ENCODE measurements at regions not wholly inside any gene's neighbourhood (a gene's known extent, or its start where the extent isn't known, plus 50 kb on each side); places are given as distances from the start of the nearest gene placed in this dataset.
"Not testable (repeated sequence)": the region's sequence is repeated elsewhere in the genome, so short reads cannot be mapped to it uniquely, and the experiment has no call there.

GRCh38 chr5:167833456-167833855 is 458.0 kb upstream of the WWC1 start:
- DNase-seq (ENCODE audit: low read depth, low spot score) = no peak
- in situ Hi-C loops (cut with HindIII; ENCODE audit: low pct_unique_long_range_greater_than_20kb, low sequenced_read_pairs) = no loop called here

GRCh38 chr5:167835146-167835545 is 456.3 kb upstream of the WWC1 start:
- in situ Hi-C loops (cut with HindIII; ENCODE audit: low pct_unique_long_range_greater_than_20kb, low sequenced_read_pairs) = no loop called here
- no peak for DNase-seq (ENCODE audit: low read depth, low spot score)

GRCh38 chr5:167837127-167837526 is 454.3 kb upstream of the WWC1 start:
- in situ Hi-C loops (cut with HindIII; ENCODE audit: low pct_unique_long_range_greater_than_20kb, low sequenced_read_pairs) = no loop called here

DNA sequence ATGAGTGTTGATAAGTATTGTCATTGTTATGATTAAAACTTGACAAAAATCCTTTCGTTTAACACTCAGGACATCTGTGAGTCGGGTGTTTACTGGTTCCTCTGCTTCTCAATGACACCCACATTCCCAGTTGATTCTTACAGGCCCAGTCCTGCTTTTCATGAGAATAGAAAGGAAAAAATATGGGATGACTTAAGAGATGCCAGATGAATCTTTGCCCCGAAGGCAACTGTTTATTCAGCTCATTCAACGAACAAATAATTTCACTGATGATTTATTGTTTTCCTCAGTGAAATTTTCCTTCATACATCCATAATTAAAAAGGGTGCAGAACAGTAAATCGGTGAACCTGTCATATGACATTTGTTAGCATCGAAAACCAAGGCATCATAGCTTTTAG is 452.4 kb upstream of the WWC1 start:
- in situ Hi-C loops (cut with HindIII; ENCODE audit: low pct_unique_long_range_greater_than_20kb, low sequenced_read_pairs) = no loop called here
- DNase-seq (ENCODE audit: low read depth, low spot score) = no peak

More at GRCh38 chr5:167837127-167837526, 454.3 kb upstream of the WWC1 start:
- DNase-seq (ENCODE audit: low read depth, low spot score) = no peak

DNA sequence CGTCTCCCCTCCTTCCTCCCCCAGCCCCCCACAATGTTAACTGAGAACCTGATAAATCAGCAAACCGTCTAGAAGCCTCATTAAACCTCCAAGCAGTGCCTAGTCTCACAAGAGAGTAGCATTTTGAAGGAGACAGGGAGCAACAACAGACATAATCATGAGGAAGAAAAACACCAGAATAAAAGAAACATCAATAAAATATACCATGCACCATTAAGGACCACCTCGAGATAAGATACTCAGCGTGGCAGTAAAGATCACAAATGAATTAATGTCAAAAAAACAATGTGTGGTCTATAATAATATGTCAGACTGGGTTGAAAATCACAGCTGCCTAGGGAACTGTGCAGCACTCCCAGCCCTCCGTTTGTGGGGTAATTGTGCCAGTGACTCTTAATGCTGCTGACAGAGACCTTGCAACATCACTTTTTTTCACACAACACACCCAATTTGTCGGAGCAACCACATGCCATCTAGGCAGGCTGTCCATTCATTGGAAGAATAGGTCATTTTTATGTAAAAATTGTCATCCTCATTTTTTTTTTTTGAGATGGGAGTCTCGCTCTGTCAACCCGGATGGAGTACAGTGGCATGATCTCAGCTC is 450.8 kb upstream of the WWC1 start:
- DNase-seq (ENCODE audit: low read depth, low spot score) = no peak
- in situ Hi-C loops (cut with HindIII; ENCODE audit: low pct_unique_long_range_greater_than_20kb, low sequenced_read_pairs) = no loop called here

DNA sequence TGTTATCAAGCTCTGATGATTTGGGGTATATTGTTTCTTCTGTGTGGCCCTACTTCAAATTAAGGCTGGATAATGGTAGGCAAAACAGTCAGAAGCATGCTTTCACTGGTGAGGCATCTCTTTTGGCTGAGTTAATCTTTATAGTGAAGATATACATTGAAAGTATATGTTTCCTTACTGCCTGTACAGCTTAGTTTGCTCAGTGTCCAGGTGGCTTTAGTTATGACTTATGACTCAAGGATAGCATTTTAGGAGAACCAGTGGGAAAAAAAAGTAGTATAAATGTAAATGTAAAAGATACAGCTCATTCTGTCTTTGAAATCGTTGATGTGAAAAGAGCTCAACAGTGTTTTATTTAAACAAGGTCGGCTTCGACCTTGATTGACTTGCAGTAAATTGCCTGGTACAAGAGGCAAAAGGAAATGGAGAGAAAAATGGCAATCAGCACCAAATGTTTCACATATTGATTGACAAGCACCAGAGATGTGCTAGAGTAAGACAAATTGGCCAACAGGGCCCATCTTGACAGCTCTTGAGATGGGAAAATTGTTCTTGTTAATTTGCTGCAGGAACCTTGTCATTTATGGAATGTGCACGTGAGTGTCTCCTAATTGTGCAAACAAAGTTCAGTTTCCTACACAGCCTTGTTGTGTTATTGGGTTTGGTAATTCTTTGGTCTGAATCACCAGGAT is 447.4 kb upstream of the WWC1 start:
- in situ Hi-C loops (cut with HindIII; ENCODE audit: low pct_unique_long_range_greater_than_20kb, low sequenced_read_pairs) = no loop called here
- DNase-seq (ENCODE audit: low read depth, low spot score) = no peak

GRCh38 chr5:167845952-167846351 is 445.5 kb upstream of the WWC1 start:
- in situ Hi-C loops (cut with HindIII; ENCODE audit: low pct_unique_long_range_greater_than_20kb, low sequenced_read_pairs) = no loop called here
- no peak for DNase-seq (ENCODE audit: low read depth, low spot score)

DNA sequence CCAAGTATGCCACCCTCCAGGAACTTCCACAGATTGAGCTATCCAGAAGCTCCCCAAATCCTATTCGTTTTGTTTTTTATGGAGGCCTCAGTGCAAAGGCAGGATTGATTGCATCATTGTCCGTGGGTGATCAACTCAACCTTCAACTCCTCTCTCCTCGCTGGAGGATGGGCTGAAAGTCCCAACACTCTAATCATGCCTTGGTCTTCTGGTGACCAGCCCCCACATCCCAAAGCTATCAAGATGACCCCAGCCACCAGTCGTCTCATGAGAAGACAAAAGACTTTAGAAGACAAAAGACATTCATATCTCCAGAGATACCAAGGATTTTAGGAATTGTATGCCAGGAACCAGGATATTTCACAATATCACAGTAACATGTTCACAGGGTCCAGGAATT is 441.6 kb upstream of the WWC1 start:
- in situ Hi-C loops (cut with HindIII; ENCODE audit: low pct_unique_long_range_greater_than_20kb, low sequenced_read_pairs) = no loop called here
- DNase-seq (ENCODE audit: low read depth, low spot score) = no peak

DNA sequence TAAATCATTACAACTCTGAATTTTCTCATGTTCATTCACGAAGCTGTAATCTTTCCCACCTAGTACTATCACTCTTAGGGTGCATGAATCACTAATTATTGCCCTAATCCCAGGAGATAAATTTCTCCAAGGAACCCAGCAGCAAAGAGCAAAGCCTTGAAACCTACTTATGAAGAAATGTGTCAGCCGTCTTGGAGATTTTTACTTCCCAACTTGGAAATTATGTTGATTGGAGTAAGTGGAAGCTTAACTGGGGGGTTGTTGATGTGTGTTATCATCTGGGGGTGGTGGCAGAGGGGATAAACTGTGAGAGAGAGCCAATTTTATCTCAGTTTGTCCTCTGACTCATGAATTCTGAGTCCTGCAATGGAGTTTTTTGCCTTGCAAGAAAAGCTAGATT is 440.5 kb upstream of the WWC1 start:
- in situ Hi-C loops (cut with HindIII; ENCODE audit: low pct_unique_long_range_greater_than_20kb, low sequenced_read_pairs) = no loop called here
- DNase-seq (ENCODE audit: low read depth, low spot score) = no peak

- in situ Hi-C loops (cut with HindIII; ENCODE audit: low pct_unique_long_range_greater_than_20kb, low sequenced_read_pairs) = no loop called here
- no peak for DNase-seq (ENCODE audit: low read depth, low spot score)
Measured at GRCh38 chr5:167851416-167851815, 440.0 kb upstream of the WWC1 start.

DNA sequence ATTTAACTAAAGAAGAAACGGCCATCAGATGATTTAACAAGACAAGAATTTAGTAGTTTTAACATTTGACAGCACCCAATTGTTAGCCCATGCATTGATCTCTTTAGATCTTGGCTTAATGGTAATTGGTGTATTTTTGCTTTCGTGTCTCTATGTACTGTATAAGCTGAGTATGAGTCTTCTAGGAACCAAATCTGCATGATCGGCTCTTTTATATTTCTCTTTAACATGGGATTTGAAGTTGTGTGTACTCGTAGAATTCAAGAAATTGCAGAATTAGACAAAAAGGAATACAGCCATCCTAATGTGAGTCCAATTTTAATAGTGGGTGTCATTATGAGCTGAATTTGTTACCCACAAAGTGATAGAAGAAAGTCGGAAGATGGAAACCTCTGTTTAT is 438.9 kb upstream of the WWC1 start:
- in situ Hi-C loops (cut with HindIII; ENCODE audit: low pct_unique_long_range_greater_than_20kb, low sequenced_read_pairs) = no loop called here
- no peak for DNase-seq (ENCODE audit: low read depth, low spot score)

DNA sequence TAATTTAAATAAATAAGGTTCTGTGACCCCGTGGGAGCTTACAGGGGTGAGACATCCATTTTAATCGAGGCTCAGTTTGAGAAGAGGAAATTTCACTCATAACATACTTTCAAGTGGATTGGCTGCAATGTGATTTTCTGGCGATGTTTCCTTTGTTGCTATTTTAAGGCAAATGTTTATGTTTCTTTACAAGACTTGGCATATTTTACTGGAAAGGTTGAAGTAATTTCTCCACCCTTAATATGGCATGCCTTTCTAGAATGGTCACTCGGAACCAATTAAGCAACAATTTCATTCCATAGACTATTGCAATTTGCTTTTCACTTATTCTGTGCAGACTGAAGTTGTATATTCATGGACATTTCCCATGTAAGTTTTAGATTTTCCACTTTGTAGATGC is 438.0 kb upstream of the WWC1 start:
- DNase-seq (ENCODE audit: low read depth, low spot score) = no peak
- in situ Hi-C loops (cut with HindIII; ENCODE audit: low pct_unique_long_range_greater_than_20kb, low sequenced_read_pairs) = no loop called here

GRCh38 chr5:167855818-167856217 is 435.6 kb upstream of the WWC1 start:
- in situ Hi-C loops (cut with HindIII; ENCODE audit: low pct_unique_long_range_greater_than_20kb, low sequenced_read_pairs) = no loop called here
- no peak for DNase-seq (ENCODE audit: low read depth, low spot score)

DNA sequence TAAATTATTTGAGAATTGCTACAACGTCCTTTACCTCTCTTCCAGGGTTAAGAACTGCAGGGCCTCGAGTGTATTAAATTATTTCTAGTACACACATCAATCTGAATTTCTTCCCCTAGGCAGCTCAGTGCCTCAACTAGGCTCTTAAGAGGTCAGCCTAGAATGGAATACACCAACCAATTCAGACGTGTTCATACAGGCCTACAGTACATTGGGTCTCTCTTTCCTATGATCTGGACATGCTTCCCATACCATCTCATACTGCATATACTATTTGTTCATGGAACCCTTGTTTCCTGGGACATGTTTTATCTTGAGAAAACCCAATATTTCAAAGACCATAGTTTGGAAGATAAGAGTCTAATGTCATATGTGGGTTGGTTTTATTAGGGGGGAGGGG is 434.1 kb upstream of the WWC1 start:
- in situ Hi-C loops (cut with HindIII; ENCODE audit: low pct_unique_long_range_greater_than_20kb, low sequenced_read_pairs) = no loop called here
- DNase-seq (ENCODE audit: low read depth, low spot score) = no peak

GRCh38 chr5:167858186-167858855 is 433.1 kb upstream of the WWC1 start:
- in situ Hi-C loops (cut with HindIII; ENCODE audit: low pct_unique_long_range_greater_than_20kb, low sequenced_read_pairs); DNase-seq (ENCODE audit: low read depth, low spot score): not testable (repeated sequence)

GRCh38 chr5:167861129-167861927 is 430.1 kb upstream of the WWC1 start:
- DNase-seq (ENCODE audit: low read depth, low spot score) = no peak

DNA sequence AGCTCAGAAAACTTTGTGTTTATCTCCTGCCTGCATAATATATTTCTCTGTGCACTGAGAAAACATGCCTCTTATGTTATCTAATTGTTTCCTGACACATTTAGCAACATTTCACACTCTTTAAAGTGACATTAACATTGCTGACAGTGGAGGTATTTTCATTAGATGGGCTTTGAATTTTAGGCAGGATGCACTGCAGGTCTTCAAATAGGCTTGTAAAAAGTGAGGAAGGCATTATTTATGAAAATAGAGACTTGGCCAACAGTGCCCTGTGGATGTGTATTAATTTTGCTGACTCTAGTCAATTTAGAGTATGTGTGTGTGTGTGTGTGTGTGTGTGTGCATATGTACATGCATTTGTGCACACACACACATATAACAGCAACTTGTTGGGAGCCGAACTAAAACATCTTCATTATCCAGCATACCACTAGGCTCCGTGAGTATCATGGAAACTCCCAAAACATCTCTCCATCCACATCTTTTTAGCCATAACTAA is 429.5 kb upstream of the WWC1 start:
- in situ Hi-C loops (cut with HindIII; ENCODE audit: low pct_unique_long_range_greater_than_20kb, low sequenced_read_pairs) = no loop called here
- DNase-seq (ENCODE audit: low read depth, low spot score) = no peak

More at GRCh38 chr5:167861129-167861927, 430.1 kb upstream of the WWC1 start:
- in situ Hi-C loops (cut with HindIII; ENCODE audit: low pct_unique_long_range_greater_than_20kb, low sequenced_read_pairs) = no loop called here

GRCh38 chr5:167863883-167864282 is 427.6 kb upstream of the WWC1 start:
- DNase-seq (ENCODE audit: low read depth, low spot score) = no peak
- in situ Hi-C loops (cut with HindIII; ENCODE audit: low pct_unique_long_range_greater_than_20kb, low sequenced_read_pairs) = no loop called here

All from SK-MEL-5 (cell line).